22Rv1 (cell line): ENCODE measurements at regions not wholly inside any gene's neighbourhood (a gene's known extent, or its start where the extent isn't known, plus 50 kb on each side); places are given as distances from the start of the nearest gene placed in this dataset.
"Not testable (repeated sequence)": the region's sequence is repeated elsewhere in the genome, so short reads cannot be mapped to it uniquely, and the experiment has no call there.

Experiments used
- H3K27ac ChIP-seq: fragments of 450-650 bp; 2 replicates; pipeline ENCODE4 v1.5.1; 2017
- ZFX ChIP-seq: fragments of 450-650 bp; IDR thresholded peaks from 2 replicates; pipeline ENCODE4 v1.6.1; 2017; ENCODE audit warnings: antibody characterized with exemption, borderline replicate concordance
- TF ChIP-seq, protein P1 (sequence below): fragments of 450-650 bp; IDR thresholded peaks from 2 replicates; pipeline ENCODE4 v1.5.1; 2017; ENCODE audit warnings: mild to moderate bottlenecking

DNA sequence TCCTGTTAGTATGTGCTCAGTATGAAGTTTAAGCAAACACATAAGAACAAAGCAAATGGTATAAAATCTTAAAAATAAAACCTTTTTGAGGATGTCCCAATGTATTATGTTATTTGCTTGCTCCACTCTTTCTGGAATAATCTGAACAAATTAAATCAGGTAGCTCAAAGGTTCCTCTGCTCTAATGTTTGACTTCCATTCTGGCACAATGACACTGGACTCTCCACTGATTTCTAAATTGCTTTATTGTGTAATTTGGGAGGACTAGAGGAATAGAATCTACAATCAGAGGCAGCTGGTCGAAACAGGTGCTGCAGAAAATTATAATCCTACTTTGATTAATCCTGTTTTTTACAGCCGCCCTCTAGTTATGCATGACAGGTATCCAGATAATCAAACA is 523.7 kb upstream of the FOXG1 start:
- TF ChIP-seq ZFX, result no peak
- TF ChIP-seq, protein P1, sequence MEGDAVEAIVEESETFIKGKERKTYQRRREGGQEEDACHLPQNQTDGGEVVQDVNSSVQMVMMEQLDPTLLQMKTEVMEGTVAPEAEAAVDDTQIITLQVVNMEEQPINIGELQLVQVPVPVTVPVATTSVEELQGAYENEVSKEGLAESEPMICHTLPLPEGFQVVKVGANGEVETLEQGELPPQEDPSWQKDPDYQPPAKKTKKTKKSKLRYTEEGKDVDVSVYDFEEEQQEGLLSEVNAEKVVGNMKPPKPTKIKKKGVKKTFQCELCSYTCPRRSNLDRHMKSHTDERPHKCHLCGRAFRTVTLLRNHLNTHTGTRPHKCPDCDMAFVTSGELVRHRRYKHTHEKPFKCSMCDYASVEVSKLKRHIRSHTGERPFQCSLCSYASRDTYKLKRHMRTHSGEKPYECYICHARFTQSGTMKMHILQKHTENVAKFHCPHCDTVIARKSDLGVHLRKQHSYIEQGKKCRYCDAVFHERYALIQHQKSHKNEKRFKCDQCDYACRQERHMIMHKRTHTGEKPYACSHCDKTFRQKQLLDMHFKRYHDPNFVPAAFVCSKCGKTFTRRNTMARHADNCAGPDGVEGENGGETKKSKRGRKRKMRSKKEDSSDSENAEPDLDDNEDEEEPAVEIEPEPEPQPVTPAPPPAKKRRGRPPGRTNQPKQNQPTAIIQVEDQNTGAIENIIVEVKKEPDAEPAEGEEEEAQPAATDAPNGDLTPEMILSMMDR, result no peak
- H3K27ac ChIP-seq, result no peak overlapping the region

DNA sequence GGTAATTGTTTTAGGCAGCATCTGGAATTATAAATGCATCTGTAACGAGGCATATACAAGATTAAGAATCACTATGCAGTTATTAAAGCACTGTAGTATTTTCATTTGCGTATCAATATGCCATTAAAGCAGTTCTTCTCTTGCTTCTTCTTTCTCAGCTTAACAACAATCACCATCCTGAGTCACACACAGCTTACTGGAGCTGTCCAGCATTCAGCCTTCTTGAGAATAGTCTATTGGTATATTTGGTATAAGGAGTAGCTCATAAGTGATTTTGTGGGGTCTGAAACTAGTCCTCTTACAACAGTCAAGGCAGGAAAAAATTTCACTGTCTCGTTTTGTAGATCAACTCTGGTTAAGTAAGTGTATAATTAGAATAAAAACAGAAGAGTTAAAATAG is 523.0 kb upstream of the FOXG1 start:
- H3K27ac ChIP-seq, result no peak overlapping the region
- TF ChIP-seq ZFX, result no peak
- TF ChIP-seq, protein P1, result no peak

DNA sequence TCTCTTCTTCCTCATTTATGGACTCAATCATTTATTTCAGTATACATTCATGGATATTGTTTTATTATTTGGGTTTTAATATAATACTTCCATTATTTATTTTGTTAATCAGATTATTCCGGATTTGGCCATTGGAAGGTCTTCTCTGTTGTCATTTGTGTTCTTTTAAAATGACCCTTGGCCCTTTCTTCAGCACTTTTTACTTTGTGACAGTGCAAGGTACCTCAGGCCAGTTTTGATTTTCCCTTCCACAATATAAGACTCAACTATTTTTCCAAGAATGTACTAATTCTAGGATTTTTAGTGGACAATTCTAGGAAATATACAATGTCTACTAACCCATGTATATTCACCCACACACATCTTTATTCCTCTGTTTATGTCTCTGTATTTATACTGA is 521.4 kb upstream of the FOXG1 start:
- TF ChIP-seq, protein P1, result no peak

DNA sequence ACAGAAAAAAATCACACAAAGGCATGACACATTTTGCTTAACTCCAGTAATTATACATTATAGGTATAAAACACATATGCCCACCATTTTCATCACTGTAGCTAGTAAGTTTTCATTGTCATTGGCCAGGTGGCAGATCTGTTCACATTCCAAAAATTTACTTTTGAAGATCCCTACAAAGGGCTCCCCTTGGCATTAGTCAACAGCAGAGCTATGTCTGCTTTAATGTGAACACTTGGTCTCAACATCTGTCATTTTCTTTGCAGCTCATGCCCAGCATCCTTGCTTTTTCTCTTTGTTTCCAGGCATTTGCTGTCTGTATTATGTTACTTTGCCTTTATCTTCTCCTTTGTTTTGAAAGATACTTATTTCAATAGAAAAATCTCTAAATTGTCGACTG is 519.1 kb upstream of the FOXG1 start:
- H3K27ac ChIP-seq, result no peak overlapping the region
- no peak for TF ChIP-seq ZFX
- TF ChIP-seq, protein P1, result no peak

More for the DNA sequence above, 521.4 kb upstream of the FOXG1 start:
- H3K27ac ChIP-seq, result no peak overlapping the region

DNA sequence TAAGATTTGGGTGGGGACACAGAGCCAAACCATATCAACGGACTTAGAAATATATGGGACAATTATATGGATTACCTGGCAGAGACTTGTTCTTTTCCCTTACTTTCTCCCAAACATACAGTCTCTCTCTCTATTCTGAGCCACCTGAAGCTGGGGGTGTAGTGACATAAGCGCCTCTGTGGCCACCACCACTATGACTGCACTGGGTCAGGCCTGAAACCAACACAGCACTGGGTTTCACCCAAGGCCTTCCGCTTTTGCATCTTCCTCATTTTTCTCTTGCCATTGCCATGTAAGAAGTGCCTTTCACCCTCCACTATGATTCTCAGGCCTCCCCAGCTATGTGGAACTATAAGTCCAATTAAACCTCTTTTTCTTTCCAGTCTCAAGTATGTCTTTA is 514.5 kb upstream of the FOXG1 start:
- H3K27ac ChIP-seq, result not testable (repeated sequence)

DNA sequence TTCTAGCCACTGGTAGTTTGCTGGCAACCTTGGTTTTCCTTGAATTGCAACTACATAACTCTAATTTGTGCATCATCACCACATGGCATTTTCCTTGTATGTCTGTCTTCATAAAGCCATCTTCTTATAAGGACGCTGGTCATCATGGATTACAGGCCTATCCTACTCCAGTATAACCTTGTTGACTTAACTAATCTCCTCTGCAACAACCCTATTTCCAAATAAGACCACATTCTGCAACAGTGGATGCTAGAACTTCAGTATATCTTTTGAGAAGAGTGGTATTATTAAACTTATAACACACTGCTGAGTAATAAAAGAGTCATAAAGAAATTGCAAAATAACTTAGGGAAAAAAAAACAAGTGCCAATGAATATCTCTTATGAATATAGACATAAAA is 511.8 kb upstream of the FOXG1 start:
- no peak for TF ChIP-seq ZFX
- TF ChIP-seq, protein P1, result no peak
- no peak overlapping the region for H3K27ac ChIP-seq

DNA sequence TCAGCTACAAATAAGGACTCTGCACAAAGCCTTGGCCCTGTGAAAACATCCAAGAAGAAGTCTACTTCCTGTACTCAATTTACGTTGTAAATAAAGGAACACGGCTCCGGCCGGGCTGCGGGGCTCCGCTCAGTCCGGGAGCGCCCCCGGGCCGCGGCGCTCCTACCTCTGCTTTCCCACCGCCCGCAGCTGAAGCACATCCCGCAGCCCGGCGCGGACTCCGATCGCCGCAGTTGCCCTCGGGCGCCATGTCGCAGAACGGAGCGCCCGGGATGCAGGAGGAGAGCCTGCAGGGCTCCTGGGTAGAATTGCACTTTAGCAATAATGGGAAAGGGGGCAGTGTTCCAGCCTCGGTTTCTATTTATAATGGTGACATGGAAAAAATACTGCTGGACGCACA is 502.3 kb upstream of the FOXG1 start:
- H3K27ac ChIP-seq, result no peak overlapping the region
- TF ChIP-seq, protein P1, result peak; percentile 57
- TF ChIP-seq ZFX, result no peak

DNA sequence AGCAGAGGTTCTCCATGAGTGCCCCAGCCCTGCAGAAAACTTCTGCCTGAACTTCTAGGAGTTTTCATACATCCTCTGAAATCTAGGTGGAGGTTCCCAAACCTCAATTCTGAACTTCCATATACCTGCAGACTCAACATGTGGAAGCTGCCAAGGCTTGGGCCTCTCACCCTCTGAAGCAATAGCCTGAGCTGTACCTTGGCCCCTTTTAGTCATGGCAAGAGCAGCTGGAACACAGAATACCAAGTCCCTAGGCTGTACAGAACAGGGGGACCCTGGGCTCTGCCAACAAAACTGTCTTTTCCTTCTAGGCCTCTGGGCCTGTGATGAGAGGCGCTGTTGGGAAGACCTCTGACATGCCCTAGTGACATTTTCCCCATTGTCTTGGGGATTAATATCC is 494.3 kb upstream of the FOXG1 start:
- TF ChIP-seq, protein P1, result no peak
- no peak for TF ChIP-seq ZFX
- H3K27ac ChIP-seq, result no peak overlapping the region
